Fibroblast of lung (primary cell): ENCODE measurements at regions not wholly inside any gene's neighbourhood (a gene's known extent, or its start where the extent isn't known, plus 50 kb on each side); places are given as distances from the start of the nearest gene placed in this dataset.

Experiments
- CTCF ChIP-seq, 2 donors: IDR thresholded peaks in 1 of 2; conservative IDR thresholded peaks in 1 of 2; 1 replicate in 1 of 2; 2 replicates in 1 of 2; pipeline ENCODE4 v1.5.1; 2011 to 2012; ENCODE audit warnings: low read length in 2 of 2, control low read depth in 1 of 2, inconsistent platforms in 1 of 2, low read depth in 1 of 2, mild to moderate bottlenecking in 1 of 2
- EZH2 ChIP-seq: IDR thresholded peaks from 2 replicates; pipeline ENCODE4 v1.5.1; 2012; ENCODE audit warnings: low read length, control low read depth, mild to moderate bottlenecking; ENCODE audit errors: missing control alignments

- TF ChIP-seq CTCF (conservative IDR thresholded peaks at IDR 0.05 in 1 of 2, IDR thresholded peaks at IDR 0.05 in 1 of 2; ENCODE audit: low read depth in 1 of 2, low read length in 2 of 2) (no peak), EZH2 (no peak)
Measured at GRCh38 chr5:89546657-89547056, 663.7 kb upstream of the MEF2C start.
